ENCODE measurements at regions not wholly inside any gene's neighbourhood (a gene's known extent, or its start where the extent isn't known, plus 50 kb on each side); places are given as distances from the start of the nearest gene placed in this dataset.

GRCh38 chr5:158246661-158247060 is 387.7 kb upstream of the CLINT1 start:
- Histone ChIP-seq H3K36me3 (ENCODE audit: insufficient read depth, low read length) (no peaks in the 10 kb centered on the region), H3K9me3 (ENCODE audit: low read length) (no peaks in the 10 kb centered on the region), H3K4me1 (ENCODE audit: insufficient read depth, low read length, poor library complexity, severe bottlenecking) (peaks cover 12% of the 10 kb centered on the region), H3K4me3 (ENCODE audit: low read depth, low read length, poor library complexity, severe bottlenecking) (no peak overlapping the region), H3K9me2 (ENCODE audit: insufficient read depth, low read length) (no peaks in the 10 kb centered on the region), H4K20me1 (ENCODE audit: insufficient read depth, low read length) (no peaks in the 10 kb centered on the region), H3K4me2 (ENCODE audit: low read length) (no peak overlapping the region), H3K27ac (ENCODE audit: low read depth, low read length, poor library complexity, severe bottlenecking) (no peak overlapping the region), H2AFZ (ENCODE audit: low read length) (no peak overlapping the region), H3K79me2 (ENCODE audit: insufficient read depth, low read depth, low read length) (no peaks in the 10 kb centered on the region)
- ChIA-PET POLR2A (interaction anchor here (0.6 to 2.1 kb wide), 6 partner anchors 8 to 1115 kb away, joined by 3 to 15 read pairs (median 4); no protein-coding TSS in a partner anchor), CTCF (ENCODE audit: unreplicated experiment) (interaction anchor here (1.8 kb wide), 1 partner anchor 8 kb away, joined by 8 read pairs; no protein-coding TSS in a partner anchor)
- intact Hi-C loops (cut with micrococcal nuclease; ENCODE audit: unreplicated experiment): no loop called here
- no TSS peak for BruUV-seq (replicated peaks)
- TF ChIP-seq, protein P1, sequence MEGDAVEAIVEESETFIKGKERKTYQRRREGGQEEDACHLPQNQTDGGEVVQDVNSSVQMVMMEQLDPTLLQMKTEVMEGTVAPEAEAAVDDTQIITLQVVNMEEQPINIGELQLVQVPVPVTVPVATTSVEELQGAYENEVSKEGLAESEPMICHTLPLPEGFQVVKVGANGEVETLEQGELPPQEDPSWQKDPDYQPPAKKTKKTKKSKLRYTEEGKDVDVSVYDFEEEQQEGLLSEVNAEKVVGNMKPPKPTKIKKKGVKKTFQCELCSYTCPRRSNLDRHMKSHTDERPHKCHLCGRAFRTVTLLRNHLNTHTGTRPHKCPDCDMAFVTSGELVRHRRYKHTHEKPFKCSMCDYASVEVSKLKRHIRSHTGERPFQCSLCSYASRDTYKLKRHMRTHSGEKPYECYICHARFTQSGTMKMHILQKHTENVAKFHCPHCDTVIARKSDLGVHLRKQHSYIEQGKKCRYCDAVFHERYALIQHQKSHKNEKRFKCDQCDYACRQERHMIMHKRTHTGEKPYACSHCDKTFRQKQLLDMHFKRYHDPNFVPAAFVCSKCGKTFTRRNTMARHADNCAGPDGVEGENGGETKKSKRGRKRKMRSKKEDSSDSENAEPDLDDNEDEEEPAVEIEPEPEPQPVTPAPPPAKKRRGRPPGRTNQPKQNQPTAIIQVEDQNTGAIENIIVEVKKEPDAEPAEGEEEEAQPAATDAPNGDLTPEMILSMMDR (conservative IDR thresholded peaks at IDR 0.05; ENCODE audit: low read length): no peak
- TF ChIP-seq EZH2phosphoT487 (IDR thresholded peaks at IDR 0.05; ENCODE audit: borderline replicate concordance, low read depth, low read length): no peak
- DNase-seq (ENCODE audit: low spot score): no peak

- DNase-seq (ENCODE audit: low spot score): peak; percentile 51
- Histone ChIP-seq H3K9me3 (ENCODE audit: low read length) (no peaks in the 10 kb centered on the region), H3K36me3 (ENCODE audit: insufficient read depth, low read length) (no peaks in the 10 kb centered on the region), H2AFZ (ENCODE audit: low read length) (peak overlapping the region; percentile 59; the same call in 1 of the 2 replicates), H3K9me2 (ENCODE audit: insufficient read depth, low read length) (no peaks in the 10 kb centered on the region), H3K27ac (ENCODE audit: low read depth, low read length, poor library complexity, severe bottlenecking) (no peak overlapping the region), H3K4me3 (ENCODE audit: low read depth, low read length, poor library complexity, severe bottlenecking) (no peak overlapping the region), H3K79me2 (ENCODE audit: insufficient read depth, low read depth, low read length) (no peaks in the 10 kb centered on the region), H3K4me2 (ENCODE audit: low read length) (peak overlapping the region; percentile 22; the same call in 1 of the 2 replicates), H4K20me1 (ENCODE audit: insufficient read depth, low read length) (no peaks in the 10 kb centered on the region), H3K4me1 (ENCODE audit: insufficient read depth, low read length, poor library complexity, severe bottlenecking) (peaks cover 12% of the 10 kb centered on the region)
- intact Hi-C loops (cut with micrococcal nuclease; ENCODE audit: unreplicated experiment): no loop called here
- BruUV-seq (replicated peaks): no TSS peak
- POLR2A ChIA-PET: interaction anchor here (0.8 to 2.1 kb wide), 4 partner anchors 9 to 70 kb away, joined by 3 to 15 read pairs (median 6); no protein-coding TSS in a partner anchor
- TF ChIP-seq, protein P1 (conservative IDR thresholded peaks at IDR 0.05; ENCODE audit: low read length): no peak
- no peak for TF ChIP-seq EZH2phosphoT487 (IDR thresholded peaks at IDR 0.05; ENCODE audit: borderline replicate concordance, low read depth, low read length)
- CTCF ChIA-PET (ENCODE audit: unreplicated experiment): interaction anchor here (1.8 kb wide), 1 partner anchor 9 kb away, joined by 8 read pairs; no protein-coding TSS in a partner anchor
Observed at GRCh38 chr5:158245513-158245912, 386.6 kb upstream of the CLINT1 start.

DNA sequence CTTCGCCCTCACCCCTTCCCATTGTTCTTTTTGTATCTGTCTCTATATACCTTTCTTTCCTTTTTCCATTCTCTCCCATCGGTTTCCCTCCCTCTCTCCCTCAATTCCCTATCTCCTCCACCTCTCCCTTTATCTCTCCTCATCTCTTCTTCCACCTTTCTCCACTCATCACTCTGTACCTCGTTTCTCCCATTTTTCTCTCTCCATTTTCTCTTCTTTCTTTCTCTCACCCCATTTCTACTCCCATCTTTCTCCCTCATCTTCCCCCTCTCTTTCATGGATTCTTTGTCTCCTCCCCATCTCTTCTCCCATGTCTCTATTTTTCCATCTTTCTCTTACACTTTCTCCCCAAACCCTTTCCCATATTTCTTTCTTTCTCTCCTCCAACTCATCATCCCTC is 385.9 kb upstream of the CLINT1 start:
- Histone ChIP-seq H3K4me2 (ENCODE audit: low read length) (no peak overlapping the region), H4K20me1 (ENCODE audit: insufficient read depth, low read length) (no peaks in the 10 kb centered on the region), H3K27ac (ENCODE audit: low read depth, low read length, poor library complexity, severe bottlenecking) (no peak overlapping the region), H3K36me3 (ENCODE audit: insufficient read depth, low read length) (no peaks in the 10 kb centered on the region), H3K9me2 (ENCODE audit: insufficient read depth, low read length) (no peaks in the 10 kb centered on the region), H3K4me1 (ENCODE audit: insufficient read depth, low read length, poor library complexity, severe bottlenecking) (peaks cover 12% of the 10 kb centered on the region), H3K4me3 (ENCODE audit: low read depth, low read length, poor library complexity, severe bottlenecking) (no peak overlapping the region), H3K79me2 (ENCODE audit: insufficient read depth, low read depth, low read length) (no peaks in the 10 kb centered on the region), H3K9me3 (ENCODE audit: low read length) (no peaks in the 10 kb centered on the region), H2AFZ (ENCODE audit: low read length) (no peak overlapping the region; the same call in 1 of the 2 replicates)
- POLR2A ChIA-PET: interaction anchor here (1.5 to 2.1 kb wide), 3 partner anchors 10 to 47 kb away, joined by 4 to 15 read pairs (median 9); no protein-coding TSS in a partner anchor
- DNase-seq (ENCODE audit: low spot score): no peak
- TF ChIP-seq, protein P1 (conservative IDR thresholded peaks at IDR 0.05; ENCODE audit: low read length): no peak
- TF ChIP-seq EZH2phosphoT487 (IDR thresholded peaks at IDR 0.05; ENCODE audit: borderline replicate concordance, low read depth, low read length): no peak
- BruUV-seq (replicated peaks): no TSS peak
- intact Hi-C loops (cut with micrococcal nuclease; ENCODE audit: unreplicated experiment): no loop called here
- CTCF ChIA-PET (ENCODE audit: unreplicated experiment): no interaction called here
